C4-2B (cell line): ENCODE measurements at regions not wholly inside any gene's neighbourhood (a gene's known extent, or its start where the extent isn't known, plus 50 kb on each side); places are given as distances from the start of the nearest gene placed in this dataset.

Source experiments
- ZFX ChIP-seq: fragments of 450-650 bp; IDR thresholded peaks from 2 replicates; pipeline ENCODE4 v1.6.1; 2017
- TF ChIP-seq, protein P1 (sequence below): fragments of 450-650 bp; conservative IDR thresholded peaks from 2 replicates; pipeline ENCODE4 v1.5.1; 2017; ENCODE audit warnings: mild to moderate bottlenecking

GRCh38 chr10:47055386-47056246 lies 144.4 kb downstream of the PTPN20 start:
- TF ChIP-seq, protein P1, sequence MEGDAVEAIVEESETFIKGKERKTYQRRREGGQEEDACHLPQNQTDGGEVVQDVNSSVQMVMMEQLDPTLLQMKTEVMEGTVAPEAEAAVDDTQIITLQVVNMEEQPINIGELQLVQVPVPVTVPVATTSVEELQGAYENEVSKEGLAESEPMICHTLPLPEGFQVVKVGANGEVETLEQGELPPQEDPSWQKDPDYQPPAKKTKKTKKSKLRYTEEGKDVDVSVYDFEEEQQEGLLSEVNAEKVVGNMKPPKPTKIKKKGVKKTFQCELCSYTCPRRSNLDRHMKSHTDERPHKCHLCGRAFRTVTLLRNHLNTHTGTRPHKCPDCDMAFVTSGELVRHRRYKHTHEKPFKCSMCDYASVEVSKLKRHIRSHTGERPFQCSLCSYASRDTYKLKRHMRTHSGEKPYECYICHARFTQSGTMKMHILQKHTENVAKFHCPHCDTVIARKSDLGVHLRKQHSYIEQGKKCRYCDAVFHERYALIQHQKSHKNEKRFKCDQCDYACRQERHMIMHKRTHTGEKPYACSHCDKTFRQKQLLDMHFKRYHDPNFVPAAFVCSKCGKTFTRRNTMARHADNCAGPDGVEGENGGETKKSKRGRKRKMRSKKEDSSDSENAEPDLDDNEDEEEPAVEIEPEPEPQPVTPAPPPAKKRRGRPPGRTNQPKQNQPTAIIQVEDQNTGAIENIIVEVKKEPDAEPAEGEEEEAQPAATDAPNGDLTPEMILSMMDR: no peak
- TF ChIP-seq ZFX: no peak
